ENCODE measurements at regions not wholly inside any gene's neighbourhood (a gene's known extent, or its start where the extent isn't known, plus 50 kb on each side); places are given as distances from the start of the nearest gene placed in this dataset.

DNA sequence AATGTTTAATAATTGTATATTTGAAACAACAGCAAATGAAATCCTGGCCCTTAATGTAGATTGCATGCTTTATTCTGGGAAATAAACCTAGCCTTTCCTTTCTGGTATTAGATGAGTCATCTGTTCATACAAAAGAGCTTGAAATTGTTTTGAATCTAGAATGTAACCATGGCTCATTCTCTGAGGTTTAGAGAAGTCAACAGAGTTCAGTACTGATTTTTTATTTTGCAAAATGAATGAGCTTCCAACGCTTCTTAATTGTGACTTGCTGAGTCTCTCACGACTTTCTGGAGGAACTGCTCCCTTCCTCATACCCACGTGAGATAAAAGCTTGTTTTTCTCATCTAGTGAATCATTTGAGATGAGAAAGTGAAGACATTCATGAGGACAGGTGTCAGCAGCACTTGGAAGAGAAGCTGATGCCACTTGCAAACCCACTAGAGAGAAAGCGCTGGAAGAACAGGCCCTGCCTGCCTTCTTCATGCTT lies 509.6 kb downstream of the VRK1 start:
- DNase-seq: no peak
- TF ChIP-seq, protein P1, sequence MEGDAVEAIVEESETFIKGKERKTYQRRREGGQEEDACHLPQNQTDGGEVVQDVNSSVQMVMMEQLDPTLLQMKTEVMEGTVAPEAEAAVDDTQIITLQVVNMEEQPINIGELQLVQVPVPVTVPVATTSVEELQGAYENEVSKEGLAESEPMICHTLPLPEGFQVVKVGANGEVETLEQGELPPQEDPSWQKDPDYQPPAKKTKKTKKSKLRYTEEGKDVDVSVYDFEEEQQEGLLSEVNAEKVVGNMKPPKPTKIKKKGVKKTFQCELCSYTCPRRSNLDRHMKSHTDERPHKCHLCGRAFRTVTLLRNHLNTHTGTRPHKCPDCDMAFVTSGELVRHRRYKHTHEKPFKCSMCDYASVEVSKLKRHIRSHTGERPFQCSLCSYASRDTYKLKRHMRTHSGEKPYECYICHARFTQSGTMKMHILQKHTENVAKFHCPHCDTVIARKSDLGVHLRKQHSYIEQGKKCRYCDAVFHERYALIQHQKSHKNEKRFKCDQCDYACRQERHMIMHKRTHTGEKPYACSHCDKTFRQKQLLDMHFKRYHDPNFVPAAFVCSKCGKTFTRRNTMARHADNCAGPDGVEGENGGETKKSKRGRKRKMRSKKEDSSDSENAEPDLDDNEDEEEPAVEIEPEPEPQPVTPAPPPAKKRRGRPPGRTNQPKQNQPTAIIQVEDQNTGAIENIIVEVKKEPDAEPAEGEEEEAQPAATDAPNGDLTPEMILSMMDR (IDR thresholded peaks at IDR 0.05): no peak
- Mint-ChIP-seq H3K27ac (no peak overlapping the region), H3K9me3 (peaks cover 55% of the 10 kb centered on the region), H3K27me3 (ENCODE audit: insufficient read depth) (no peaks in the 10 kb centered on the region; the same call in 1 of the 2 replicates), H3K4me1 (ENCODE audit: low read depth) (no peaks in the 10 kb centered on the region), H3K4me3 (no peak overlapping the region), H3K36me3 (ENCODE audit: low read depth) (no peaks in the 10 kb centered on the region)

- H3K27ac Mint-ChIP-seq: no peak overlapping the region
- TF ChIP-seq, protein P1 (IDR thresholded peaks at IDR 0.05): no peak
- no peak for DNase-seq
- peaks cover 56% of the 10 kb centered on the region for H3K9me3 Mint-ChIP-seq
- H3K27me3 Mint-ChIP-seq (ENCODE audit: insufficient read depth): no peaks in the 10 kb centered on the region; the same call in 1 of the 2 replicates
- H3K36me3 Mint-ChIP-seq (ENCODE audit: low read depth): no peaks in the 10 kb centered on the region
- no peak overlapping the region for H3K4me3 Mint-ChIP-seq
- no peaks in the 10 kb centered on the region for H3K4me1 Mint-ChIP-seq (ENCODE audit: low read depth)
Observed at GRCh38 chr14:97311411-97311810, 514.2 kb downstream of the VRK1 start.

DNA sequence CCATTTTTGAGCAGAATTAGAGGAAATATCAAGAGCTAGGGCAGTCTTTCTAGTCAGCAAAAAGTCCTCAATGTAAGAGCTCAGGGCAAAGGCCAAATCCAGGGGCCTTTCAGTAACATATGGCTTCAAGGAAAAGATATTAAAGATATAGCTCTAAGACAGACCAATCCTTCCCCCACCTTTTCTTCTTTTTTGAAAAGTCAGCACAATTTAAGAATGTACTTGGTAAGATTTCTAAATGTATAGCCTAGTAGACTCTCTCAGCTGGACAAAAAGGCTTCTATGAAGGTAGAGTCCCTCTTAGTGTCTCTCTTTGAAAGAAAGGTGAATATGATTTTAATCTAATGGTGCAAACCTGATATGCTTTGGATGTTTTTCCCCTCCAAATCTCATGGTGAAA lies 515.7 kb downstream of the VRK1 start:
- H3K9me3 Mint-ChIP-seq: peaks cover 49% of the 10 kb centered on the region
- no peak overlapping the region for H3K4me3 Mint-ChIP-seq
- H3K36me3 Mint-ChIP-seq (ENCODE audit: low read depth): no peaks in the 10 kb centered on the region
- TF ChIP-seq, protein P1 (IDR thresholded peaks at IDR 0.05): no peak
- no peak overlapping the region for H3K27ac Mint-ChIP-seq
- H3K27me3 Mint-ChIP-seq (ENCODE audit: insufficient read depth): no peaks in the 10 kb centered on the region; the same call in 1 of the 2 replicates
- DNase-seq: no peak
- H3K4me1 Mint-ChIP-seq (ENCODE audit: low read depth): no peaks in the 10 kb centered on the region

- H3K4me1 Mint-ChIP-seq (ENCODE audit: low read depth): no peaks in the 10 kb centered on the region
- H3K4me3 Mint-ChIP-seq: no peak overlapping the region
- no peak overlapping the region for H3K27ac Mint-ChIP-seq
- DNase-seq: no peak
- no peaks in the 10 kb centered on the region for H3K27me3 Mint-ChIP-seq (ENCODE audit: insufficient read depth)
- H3K36me3 Mint-ChIP-seq (ENCODE audit: low read depth): no peaks in the 10 kb centered on the region
- peaks cover 44% of the 10 kb centered on the region for H3K9me3 Mint-ChIP-seq
- TF ChIP-seq, protein P1 (IDR thresholded peaks at IDR 0.05): no peak
Observed at GRCh38 chr14:97315790-97316189, 518.6 kb downstream of the VRK1 start.

DNA sequence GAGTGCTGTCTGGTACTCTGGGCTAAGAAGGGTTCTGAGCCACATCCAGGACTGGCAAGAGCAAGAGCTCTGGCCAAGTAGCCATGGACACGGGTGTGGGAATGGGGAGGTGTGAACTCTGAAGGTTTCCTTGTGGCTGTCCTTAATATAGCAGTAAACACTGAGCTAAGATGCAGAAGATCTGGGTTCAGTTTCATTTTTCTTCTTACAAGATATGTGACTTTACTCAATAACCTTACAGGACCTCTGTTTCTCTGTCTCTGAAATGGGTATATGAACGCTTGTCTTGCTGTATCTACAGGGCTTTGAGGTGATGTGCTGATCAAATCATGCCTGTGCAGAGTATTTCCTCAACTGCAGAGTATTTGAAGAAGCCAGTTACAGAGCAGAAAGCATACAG lies 521.2 kb downstream of the VRK1 start:
- H3K36me3 Mint-ChIP-seq (ENCODE audit: low read depth): no peaks in the 10 kb centered on the region
- H3K9me3 Mint-ChIP-seq: peaks cover 49% of the 10 kb centered on the region
- TF ChIP-seq, protein P1 (IDR thresholded peaks at IDR 0.05): no peak
- H3K27me3 Mint-ChIP-seq (ENCODE audit: insufficient read depth): no peaks in the 10 kb centered on the region
- no peak for DNase-seq
- H3K27ac Mint-ChIP-seq: no peak overlapping the region
- H3K4me1 Mint-ChIP-seq (ENCODE audit: low read depth): no peaks in the 10 kb centered on the region
- no peak overlapping the region for H3K4me3 Mint-ChIP-seq

- H3K4me1 Mint-ChIP-seq (ENCODE audit: low read depth): no peaks in the 10 kb centered on the region
- no peak overlapping the region for H3K27ac Mint-ChIP-seq
- TF ChIP-seq, protein P1 (IDR thresholded peaks at IDR 0.05): no peak
- peaks cover 59% of the 10 kb centered on the region for H3K9me3 Mint-ChIP-seq
- H3K27me3 Mint-ChIP-seq (ENCODE audit: insufficient read depth): no peaks in the 10 kb centered on the region
- H3K4me3 Mint-ChIP-seq: no peak overlapping the region
- H3K36me3 Mint-ChIP-seq (ENCODE audit: low read depth): no peaks in the 10 kb centered on the region
- DNase-seq: no peak
Observed at GRCh38 chr14:97319691-97320090, 522.5 kb downstream of the VRK1 start.
